Eye (tissue), 1 donor: ENCODE measurements at regions not wholly inside any gene's neighbourhood (a gene's known extent, or its start where the extent isn't known, plus 50 kb on each side); places are given as distances from the start of the nearest gene placed in this dataset.
A peak's percentile ranks its signal among the peaks of the same experiment; 100 is the strongest.
"Not testable (repeated sequence)": the region's sequence is repeated elsewhere in the genome, so short reads cannot be mapped to it uniquely, and the experiment has no call there.

Experiments
- DNase-seq: peaks from one replicate; pipeline ENCODE4 v3.0.0-alpha.2; 2015

DNA sequence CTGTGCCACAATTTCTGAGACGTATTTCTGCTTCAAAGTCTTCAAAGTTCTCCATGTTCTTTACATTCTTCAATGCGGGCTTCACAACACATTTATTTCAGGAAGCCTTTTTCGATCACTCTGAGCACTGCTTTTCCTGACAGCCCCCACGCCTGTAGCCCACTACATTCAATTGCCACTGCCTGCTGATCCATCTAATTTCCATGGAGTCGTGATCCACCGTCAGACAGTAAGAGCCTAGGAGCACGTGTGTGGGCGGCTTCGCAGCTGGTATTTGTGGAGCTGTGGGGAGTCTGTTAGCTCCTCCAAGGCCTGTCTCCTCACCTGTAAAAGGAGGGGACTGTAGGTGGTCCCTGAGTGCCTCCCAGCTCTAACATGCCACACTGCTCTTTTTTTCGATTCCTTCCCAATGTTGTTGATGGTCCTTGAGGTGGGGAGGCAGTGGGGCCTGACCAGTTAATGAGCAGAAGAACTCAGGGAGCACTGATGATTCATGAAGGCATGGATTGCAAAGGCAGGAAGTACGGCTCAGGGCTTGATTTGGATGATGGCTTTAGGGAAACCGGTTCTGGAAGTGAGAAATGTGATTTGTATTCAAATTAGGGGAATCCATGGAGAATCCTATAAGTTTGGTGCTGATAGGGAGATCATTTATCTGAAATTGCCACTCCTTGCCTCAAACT, 401.1 kb upstream of the PODXL start:
- no peak for DNase-seq

DNA sequence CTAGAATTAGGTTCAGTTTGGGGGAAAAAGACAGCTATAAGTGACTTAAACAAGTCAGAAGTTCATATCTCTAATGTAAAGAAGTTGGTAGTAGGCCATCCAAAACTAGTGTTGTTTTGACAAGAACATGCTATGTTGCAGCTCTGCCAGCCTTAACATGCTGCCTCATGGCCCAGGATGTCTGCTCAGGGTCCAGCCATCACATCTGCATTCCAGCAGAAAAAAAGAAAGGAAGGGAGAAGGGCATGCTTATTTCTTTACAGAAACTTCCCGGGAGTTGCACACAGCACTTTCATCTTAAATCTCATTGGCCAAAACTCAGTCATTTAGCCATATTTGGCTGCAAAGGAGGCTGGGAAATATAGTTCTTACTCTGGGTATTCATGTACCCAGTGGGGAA, 400.4 kb upstream of the PODXL start:
- no peak for DNase-seq

DNA sequence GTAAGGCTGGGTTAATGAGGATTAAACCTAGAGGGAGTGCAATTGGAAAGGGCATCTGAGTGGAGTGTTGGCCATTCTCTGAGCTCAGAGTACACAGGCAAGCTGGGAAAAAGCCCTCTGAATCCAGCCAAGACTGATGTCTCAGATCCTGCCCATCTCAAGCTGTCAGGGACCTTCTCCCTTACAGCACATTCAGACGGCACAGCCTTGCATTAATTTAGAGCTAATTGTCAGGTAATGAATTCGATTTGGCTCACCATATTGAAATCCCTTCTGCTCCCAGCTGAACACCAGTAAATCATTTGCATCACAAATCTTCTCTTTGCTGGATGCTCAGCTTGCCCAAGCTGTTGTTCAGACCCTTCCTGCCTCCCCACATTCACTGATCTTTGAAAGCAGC, 399.3 kb upstream of the PODXL start:
- no peak for DNase-seq

DNA sequence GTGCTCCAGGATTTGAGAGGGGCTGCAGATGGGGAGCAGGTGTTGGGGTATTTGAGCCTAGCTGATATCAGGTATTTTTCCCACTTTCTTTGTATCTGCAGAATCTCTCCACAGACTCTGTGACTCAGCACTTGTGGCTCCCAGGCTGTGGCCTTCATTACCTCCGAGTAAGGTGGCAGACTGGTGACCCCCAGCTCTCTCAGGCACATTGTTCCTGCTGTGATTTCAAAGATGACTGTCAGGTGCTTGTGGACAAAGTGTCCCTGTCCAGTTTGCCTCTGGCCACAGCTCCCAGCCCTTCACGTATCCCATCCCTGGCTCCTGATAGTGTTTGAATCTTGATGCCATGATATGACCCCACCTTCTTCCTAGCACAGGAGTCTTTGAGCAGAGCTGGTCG, 396.8 kb upstream of the PODXL start:
- DNase-seq = no peak

DNA sequence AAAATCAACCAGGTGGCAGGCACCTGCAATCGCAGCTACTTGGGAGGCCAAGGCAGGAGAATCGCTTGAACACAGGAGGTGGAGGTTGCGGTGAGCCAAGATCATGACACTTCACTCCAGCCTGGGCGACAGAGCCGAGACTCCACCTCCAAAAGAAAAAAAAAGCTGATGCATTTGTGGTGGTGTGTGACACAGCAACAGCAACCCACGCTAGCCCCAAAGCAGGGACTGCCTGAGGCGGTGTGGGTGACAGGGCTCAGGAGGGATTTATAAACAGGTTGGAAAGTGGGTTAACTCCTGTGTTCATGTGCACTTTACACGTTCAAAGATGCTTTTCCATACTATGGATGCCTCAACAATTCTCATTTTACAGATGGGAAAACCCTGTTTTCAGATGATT, 395.9 kb upstream of the PODXL start:
- no peak for DNase-seq

DNA sequence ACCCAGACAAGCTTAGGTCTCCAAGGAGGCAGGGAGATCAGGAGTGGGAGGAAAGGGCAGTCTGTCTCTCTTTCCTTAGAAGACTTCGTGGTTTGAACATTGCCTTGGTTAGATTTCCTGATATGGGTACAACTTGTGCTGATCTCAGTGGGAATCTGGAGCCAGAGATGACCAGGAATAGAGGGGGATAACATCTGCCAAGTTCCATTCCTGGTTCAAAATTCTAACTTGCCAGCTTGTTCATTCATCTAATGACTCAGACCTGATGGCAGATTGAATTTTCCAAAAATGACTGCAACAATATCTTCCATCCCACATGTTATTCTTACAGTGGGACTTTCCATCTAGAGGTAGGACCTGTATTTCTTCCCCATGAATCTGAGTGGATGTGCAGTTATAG, 394.3 kb upstream of the PODXL start:
- DNase-seq = no peak

DNA sequence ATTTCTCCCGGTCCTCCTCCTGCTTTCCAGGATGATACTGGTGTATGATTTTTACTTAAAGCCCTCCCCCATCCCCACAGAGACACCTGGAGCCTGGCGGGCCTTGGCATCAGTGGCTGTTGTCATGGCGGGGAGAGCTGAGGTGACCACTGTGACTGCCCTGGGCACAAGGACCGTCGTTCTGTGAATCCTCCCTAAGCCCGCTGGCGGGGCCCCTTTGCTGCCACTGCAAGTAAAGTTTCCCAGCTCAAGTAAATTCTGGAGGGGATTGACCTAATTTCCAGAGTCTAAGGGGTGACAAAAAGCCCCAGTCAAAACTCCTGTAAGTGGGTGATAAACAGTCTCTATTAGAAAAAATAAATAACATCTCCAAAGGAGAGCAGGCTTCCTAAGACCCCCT, 393.2 kb upstream of the PODXL start:
- DNase-seq = no peak

DNA sequence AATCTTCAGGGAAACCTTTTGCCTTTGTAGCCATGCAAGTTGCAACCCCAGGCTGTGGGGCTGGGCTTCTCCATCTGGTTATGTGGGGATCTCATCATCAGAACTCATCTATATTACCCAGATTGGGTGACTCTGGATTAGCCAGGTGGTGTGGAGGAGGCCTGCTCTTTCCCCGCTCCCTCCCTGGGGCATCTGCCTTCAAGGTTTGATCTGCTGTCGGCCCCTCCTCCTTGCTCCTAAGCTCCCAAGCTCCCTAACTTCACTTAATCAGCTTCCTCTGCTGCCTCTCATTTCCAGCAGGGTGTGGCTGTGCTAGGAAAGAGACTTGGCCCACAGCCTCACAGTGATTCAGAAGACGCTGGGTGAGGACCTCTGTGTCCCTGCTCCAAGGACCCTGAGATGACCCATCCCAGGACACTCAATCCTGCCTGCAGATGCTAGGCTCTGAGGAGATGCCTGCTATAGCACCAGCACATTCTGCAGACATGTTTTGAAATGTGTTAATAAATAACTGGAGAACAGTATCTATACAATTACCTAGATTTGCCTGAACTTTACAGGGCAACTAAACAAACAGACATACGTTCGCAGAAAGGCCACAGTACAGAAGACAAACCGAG, 392.1 kb upstream of the PODXL start:
- DNase-seq = peak; percentile 42

DNA sequence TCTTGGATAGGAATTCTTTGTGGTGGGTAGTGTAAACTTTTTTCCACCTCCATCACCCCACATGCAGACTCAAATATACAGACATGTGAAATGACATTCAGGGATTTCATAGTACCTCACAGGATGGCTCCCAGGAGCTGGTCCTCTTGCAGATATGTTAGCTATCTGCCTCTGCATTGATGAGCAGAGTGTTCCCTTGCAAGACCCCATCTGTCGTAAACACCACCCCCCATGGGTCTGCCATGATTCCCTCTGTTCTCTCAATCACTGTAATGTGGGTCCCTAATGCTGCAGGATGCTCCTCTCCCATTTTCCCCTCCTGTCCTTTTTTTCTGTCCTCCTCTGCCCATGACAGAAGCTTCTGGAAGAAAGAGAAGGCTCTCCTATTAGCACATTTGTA, 391.2 kb upstream of the PODXL start:
- DNase-seq = no peak

DNA sequence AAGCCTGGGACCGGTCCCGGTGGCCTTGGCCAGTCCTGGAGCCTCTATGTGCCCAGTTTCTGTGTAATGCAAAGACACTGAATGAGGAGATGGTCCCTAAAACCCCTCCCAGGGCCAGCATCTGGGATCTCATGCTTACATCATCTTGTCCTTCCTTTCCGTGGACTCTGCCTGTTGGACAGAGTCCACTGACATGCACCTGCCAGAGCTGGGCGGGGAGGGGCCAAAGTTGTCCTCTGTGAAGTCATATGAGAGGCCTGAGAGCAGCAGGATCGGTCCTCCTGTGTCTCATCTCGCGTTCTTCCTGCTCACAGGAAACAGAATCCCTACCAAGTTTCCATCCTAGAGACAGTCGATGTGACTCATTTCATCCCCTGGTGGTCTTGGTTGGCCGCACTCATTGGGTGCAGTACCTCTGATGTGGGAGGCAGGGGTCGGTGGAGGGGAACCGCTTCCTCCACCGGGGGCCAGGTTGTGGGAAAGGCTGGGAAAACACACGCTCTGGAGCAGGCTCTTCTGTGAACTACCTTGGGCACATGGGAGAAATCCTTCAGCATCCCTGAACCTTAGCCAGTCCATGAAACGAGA, 389.6 kb upstream of the PODXL start:
- no peak for DNase-seq

DNA sequence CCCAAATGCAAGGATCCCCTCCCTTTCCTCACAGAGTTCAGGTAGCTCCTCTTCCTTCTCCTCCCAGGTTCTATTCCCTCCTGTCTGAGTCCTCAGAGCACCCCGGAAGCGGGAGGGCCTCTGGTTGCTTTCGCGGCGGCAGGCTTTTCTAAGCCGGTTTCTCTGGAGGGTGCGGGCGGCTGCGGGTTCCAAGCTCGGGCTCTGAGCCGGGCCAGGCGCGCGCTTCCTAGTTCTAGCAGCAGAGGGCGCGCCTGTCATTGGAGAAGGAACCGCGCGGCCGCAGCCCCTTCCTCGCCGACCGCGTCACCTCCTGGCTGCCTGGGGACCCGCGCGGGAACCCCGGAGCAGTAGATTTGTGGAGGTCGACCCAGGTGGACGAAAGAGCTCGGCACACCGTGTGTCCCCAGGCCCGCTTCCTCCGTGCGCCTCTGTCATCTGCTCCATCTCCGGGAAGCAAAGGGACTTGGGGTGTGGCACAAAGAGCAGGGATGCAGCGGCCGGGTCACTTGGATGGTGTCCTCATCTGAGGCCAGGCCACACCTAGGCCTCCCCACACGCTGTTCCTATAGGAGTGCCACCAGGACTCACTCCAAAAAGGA, 389.0 kb upstream of the PODXL start:
- peak; percentile 89 for DNase-seq

DNA sequence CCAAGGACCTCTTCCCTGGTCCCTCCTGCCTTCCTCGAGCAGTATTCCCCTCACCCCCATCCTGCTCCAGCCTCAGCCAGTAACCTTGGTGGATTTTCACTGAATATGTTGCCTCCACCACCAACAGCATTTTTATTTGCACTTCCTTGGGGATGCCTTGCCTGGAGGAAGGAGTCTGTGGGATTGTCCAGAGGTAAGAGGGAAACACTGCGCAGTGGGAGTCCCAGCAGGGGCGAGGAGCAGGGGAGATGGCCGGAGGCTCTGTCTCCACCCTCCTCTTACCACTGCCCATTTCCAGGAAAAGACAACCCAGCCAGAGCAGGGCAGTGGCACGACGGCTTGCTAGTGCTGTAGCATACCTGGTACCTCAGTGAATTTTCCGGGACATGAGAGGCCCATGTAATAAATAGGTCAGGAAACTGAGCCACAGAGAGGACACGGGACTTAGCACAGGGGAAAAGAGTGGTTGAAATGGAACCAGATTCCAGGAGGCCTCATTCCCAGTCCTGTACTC, 388.2 kb upstream of the PODXL start:
- DNase-seq = no peak

DNA sequence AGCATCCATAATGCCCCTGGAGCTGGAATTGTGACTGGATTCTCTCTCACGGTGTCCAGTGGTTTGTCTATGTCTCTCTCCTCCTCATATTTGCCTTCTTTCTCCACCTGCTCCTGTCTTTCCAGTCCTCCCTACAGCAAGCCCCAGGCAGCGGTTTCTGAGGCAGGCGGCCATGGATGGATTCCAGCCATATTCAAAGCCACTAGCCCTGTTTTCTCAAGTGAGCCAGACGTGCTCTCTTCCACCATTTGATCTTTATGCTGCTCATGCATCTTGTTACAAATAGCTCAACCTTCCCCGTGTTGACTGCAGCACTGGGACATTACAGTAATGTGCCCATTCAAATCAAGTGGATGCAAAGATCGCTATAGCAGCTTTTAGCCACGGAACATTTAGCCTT, 387.2 kb upstream of the PODXL start:
- no peak for DNase-seq

DNA sequence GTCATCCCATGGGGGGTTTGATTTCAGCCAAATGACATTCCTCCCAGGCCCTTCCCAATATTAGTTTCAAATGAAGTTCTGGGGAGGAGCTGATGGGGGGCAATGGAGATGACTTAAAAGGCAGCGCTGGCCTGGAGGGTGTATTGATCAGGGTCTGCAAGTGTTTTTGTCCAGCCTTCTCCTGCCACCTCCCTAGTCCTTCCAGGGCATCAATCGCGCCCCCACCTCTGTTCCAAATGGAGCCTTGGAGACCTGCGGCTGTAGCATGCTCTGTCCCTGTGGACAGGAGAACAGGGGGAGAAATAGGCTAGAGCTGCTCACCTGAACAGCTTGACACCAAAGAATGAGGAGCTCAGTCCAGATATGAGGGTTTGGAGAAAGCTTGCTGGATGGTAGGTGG, 386.8 kb upstream of the PODXL start:
- DNase-seq = no peak

DNA sequence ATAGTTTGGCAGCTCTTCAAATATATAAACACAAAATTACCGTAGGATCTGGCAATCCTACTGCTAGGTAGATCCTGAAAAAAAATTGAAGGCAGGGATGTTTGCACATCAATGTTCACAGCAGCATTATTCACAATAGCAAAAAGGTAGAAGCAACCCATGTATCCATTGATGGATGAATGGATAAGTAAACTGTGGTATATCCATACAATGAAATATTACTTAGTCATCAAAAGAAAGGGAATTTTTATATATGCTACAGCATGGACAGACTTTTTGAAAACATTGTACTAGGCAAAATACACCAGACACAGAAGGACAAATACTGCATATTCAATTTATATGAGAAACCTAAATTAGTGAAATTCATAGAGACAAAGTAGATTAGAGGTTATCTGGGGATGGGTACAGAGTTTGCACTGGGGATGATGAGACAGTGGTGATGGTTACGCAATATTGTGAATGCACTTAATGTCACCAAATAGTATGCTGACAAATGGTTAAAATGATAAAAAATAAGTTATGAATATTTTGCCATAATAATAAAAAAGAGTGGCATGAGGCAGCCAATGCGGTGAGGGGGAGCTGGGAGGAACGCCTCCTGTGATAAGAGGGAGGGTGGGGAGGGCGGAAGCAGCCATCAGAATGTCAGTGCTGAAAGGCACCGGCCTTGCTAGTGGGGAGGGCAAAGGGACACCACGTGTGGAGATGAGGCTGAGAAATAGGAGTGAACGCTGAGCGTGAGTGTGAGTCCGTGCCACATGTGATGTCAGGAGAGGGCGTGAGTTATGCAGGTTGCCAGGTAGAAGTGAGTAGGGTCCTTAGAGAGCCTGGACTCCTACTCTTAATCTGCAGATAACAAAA, 386.1 kb upstream of the PODXL start:
- DNase-seq = no peak

DNA sequence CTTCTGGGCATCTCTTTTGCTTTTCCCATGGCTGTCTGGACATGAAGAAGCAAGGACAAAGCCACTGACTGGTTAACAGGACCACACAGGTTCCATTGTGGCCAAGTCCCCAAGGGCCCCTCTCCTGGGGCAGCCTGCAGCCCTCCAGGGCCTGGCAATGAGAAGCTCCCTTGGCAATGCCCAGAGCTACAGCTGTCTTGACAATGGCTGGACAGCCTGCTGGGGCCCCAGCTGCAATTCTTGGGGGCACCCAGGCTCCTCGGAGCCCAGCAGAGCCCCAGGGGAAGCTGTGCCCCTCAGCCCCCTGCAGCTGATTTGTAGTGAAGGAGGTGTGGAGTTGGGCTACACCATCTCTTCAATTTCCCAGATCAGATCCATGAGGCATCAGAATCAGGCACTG, 384.9 kb upstream of the PODXL start:
- no peak for DNase-seq

DNA sequence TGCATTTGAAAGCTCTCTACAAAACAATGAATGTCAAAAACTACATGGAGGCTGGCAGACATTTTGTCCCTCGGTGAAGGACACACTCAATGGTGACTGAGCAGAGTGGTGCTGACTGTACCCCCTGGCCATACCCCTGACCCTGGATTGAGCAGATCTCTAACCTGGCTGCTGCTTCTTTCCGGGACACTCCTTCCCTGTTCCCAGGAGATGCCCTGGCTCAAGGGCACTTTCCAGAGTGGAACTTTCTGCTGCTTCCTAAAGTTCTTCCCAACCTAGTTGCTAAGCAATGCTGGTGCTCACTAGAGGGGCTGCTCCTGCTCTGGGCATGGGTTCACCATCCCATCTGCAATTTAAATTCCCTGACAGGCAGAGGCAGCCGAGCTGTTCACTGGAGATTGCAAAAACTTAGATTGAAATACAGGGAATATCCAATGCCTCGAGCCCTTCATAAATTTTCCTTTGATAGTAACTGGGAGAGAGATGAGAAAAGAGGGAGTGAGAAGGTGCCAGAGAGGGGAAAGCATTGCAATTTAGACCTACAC, 384.3 kb upstream of the PODXL start:
- DNase-seq = no peak

DNA sequence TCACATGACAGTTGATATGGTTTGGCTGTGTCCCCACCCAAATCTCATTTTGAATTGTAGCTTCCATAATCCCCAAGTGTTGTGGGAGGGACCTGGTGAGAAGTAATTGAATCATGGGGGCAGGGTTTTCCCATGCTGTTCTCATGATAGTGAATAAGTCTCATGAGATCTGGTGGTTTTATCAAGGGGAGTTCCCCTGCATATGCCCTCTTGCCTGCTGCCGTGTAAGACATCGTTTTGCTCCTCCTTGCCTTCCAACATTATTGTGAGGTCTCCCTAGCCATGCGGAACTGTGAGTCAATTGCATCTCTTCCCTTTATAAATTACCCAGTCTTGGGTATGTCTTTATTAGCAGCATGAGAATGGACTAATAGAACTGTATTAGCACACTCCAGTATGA, 382.4 kb upstream of the PODXL start:
- DNase-seq = not testable (repeated sequence)

DNA sequence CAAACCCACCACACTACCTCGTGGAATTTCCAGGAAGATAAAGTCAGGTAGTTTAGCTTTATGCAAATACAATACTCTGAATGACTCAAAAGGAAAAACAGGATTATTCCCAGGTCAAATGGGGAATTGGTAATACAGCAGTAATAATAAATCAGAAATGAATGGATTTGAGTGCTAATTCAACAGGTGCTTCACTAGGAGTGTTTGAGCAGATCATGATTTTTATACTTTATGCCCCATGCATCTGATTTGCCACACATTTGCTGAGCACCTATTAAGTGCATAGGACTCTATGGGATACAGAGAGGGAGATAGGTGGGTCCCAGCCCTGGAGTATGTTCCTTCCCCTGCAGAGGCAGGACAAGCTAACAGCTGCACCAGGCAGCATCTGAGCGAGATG, 381.4 kb upstream of the PODXL start:
- no peak for DNase-seq

DNA sequence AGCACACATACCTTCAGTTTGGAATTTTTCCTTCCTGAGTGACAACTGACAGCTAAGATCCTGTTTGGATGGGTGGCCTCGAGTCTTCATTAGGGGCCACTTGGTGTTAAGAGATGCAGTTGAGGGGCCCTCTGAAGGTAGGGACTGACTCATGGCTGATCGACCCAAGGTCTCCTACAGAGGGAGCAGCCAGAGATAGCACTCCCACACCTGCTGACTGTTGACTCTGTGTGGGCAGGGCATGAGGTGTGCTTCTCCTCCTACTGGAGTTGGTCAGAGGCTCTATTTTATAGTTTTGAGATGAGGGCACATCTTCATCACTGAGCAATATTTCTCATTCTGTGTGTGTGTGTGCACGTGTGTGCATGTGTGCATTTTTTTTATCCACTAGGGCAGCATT, 378.8 kb upstream of the PODXL start:
- DNase-seq = no peak

DNA sequence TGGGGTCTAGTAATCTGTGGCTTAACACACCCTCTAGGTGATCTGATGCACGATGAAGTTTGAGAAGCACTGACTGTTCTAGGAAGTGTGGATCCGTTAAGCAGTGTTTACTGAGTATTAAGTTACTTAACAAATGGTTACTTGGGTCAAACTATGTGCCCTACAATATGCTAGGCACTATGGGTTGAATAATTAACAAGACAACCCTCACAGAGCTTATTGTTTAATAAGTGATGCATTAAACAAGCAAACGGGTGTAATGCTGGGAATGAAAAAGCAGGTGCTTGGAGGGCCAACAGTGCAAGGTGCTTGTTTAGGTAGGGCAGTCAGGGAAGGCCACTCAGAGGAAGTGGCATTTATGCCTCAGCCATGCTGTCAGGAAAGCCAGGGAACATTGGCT, 378.0 kb upstream of the PODXL start:
- no peak for DNase-seq

DNA sequence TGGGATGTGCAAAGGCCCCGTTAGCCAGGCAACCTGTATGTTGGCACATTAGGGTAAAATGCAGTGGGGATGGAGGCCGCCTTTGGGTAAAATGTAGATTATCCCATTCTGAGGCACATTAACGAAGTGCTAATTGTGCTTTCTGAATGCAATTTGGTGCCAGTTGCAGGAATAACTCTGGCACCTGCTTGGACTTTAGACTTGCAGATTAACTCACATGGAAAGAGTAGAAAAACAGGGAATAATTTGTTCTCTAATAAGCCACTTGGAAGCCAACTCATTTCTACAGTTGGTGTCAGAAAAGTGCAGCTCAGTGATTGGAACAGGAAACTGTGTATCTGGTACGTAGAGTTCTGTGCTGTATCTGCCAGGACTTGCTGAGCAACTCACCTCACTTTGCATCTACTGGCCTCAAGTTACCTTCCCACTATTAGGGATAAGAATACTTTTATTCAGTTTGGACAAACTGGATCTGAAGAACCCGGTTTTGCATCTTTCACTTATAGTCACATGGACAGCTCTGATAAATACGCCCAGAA, 377.4 kb upstream of the PODXL start:
- no peak for DNase-seq

DNA sequence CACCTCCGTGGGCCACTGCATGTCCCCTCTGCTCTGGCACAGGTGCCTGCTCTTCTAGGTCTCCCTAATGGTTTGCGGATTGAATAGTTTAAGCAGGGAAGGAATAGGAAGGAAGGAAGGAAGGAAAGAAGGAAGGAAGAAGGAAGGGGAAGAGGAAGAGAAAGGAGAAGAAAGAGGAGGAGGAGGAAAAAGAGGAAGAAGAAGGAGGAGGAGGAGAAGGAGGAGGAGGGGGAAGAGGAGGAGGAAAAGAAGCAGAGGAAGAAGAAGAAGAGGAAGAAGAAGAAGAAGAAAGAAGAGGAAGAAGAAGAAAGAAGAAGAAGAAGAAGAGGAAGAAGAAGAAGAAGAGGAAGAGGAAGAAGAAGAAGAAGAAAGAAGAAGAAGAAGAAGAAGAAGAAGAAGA, 376.8 kb upstream of the PODXL start:
- DNase-seq = not testable (repeated sequence)
